ENCODE measurements at regions not wholly inside any gene's neighbourhood (a gene's known extent, or its start where the extent isn't known, plus 50 kb on each side); places are given as distances from the start of the nearest gene placed in this dataset.
"Not testable (repeated sequence)": the region's sequence is repeated elsewhere in the genome, so short reads cannot be mapped to it uniquely, and the experiment has no call there.

DNA sequence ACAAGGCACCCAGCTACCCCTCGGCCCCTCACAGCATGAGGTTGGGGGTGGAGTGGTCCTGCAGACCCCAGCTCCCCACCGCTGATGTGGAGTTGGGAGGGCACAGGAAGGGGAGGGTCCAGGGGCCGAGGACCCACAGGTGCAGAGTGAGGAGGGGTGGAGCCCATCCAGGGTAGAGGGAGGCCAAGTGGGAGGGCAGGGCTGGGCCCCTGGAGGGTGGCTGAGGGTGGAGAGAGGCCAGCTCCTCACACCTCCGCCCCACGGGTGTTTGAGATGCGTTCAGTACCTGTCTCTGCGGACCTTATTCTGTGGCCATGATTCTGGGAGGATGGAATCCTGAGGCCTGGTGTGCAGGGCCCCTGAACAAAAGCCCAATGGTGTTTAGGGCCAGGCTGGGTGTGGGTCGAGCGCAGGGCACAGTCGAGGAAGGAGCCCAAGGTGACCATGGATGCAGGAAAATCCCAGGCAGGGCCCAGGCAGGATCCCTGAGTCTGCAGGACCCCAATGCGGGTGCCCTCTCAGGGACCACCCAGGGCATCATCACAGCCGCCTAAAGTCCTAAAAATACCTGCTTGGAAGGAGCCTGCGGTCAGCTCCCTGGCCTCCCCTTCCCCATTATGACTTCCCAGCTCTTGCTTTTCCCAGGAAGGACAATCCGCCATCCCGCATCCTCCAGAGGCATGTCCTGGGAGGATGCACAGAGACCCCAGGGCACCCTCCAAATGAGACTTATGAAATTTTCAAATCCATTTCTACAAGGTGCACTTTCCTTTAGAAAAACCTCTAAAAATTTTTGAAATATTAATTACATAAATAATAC is 377.1 kb upstream of the SFSWAP start:
- DNase-seq (ENCODE audit: low read depth in 2 of 2, low spot score in 1 of 2), result no peak

DNA sequence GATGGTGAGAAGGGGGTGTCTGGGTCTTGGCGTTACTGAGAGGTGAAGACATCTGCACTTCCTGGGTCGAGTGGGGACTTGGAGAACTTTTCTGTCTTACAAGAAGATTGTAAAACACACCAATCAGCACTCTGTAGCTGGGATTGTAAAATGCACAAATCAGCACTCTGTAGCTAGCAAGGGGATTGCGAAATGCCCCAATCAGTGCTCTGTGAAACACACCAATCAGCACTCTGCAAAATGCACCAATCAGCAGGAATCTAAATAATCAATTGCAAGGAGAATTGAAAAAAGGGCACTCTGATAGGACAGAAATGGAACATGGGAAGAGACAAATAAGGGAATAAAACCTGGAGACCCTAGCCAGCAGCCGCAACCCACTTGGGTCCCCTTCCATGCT is 376.1 kb upstream of the SFSWAP start:
- no peak for DNase-seq (ENCODE audit: low read depth in 2 of 2, low spot score in 1 of 2)

DNA sequence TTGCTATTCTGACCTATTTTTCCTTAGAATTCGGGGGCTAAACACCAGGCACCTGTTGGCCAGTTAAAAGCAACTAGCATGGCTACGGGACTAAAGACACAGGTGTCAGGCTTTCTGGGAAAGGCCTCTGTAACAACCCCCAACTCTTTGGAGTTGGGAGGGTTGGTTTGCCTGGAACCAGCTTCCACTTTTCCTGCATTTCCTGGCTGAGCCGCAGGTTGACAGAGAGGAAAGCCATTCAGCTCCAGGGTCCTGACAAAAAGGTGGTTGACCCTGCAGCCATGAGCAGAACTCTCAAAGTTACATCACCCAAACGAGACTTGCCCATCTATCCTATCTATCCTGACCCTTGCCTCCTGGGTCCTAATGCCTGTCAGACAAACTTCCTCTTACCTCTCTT is 375.4 kb upstream of the SFSWAP start:
- no peak for DNase-seq (ENCODE audit: low read depth in 2 of 2, low spot score in 1 of 2)

DNA sequence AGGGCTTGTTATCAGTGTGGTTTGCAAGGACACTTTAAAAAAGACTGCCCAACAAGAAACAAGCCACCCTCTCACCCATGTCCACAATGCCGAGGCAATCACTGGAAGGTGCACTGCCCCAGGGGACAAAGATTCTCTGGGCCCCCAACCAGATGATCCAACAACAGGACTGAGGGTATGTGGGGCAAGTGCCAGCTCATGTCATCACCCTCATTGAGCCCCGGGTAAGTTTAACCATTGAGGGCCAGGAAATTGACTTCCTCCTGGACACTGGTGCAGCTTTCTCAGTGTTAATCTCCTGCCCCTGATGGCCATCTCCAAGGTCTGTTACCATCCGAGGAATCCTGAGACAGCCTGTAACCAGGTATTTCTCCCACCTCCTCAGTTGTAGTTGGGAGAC is 373.0 kb upstream of the SFSWAP start:
- not testable (repeated sequence) for DNase-seq (ENCODE audit: low read depth in 2 of 2, low spot score in 1 of 2)

DNA sequence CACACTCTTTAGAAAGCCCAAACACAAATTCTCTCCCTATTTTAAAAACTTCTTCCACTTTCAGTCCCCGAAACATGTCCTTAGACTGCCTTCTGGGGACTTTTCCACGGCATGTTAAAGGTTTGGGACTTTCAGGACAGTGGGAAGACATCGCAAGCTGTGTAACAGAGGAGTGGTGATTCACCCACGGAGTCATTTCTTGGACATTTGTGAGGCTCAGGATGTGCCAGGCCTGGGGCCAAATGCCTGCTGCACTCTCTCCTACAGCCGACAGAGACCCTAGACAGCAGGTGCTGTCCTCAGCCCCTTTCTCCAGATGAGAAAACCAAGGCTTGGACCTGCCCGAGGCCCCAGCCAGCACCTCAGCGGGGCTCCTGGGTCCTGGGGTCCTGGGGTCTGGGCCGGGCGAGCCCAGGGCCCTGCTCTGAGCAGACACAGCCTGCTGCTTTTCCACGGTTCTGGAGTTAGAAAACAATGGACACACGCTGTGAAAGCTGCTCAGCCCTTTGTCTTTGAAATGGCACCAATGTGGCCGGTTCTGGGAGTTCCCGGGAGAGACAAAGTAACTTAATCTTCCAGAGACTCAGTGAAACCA is 370.2 kb upstream of the SFSWAP start:
- no peak for DNase-seq (ENCODE audit: low read depth in 2 of 2, low spot score in 1 of 2)

DNA sequence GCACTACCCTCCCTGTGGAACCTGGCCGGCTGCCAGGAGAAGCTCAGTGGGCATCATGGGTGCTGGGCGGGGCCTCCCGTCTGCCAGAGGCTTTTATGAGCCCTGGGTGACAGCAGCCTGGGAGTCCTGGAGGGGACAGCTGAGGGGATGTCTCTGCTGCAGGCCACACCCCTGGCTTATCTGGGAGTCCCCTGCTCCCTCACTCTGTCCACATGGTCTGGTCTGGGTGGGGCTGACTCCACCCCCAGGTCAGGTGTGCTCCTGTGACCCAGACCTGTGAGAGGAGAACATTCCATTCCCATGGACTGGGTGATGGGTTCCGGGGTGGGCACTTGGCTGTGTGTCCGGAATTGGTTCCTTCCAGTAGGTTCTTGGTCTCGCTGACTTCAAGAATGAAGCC is 369.3 kb upstream of the SFSWAP start:
- DNase-seq (ENCODE audit: low read depth in 2 of 2, low spot score in 1 of 2), result not testable (repeated sequence)

DNA sequence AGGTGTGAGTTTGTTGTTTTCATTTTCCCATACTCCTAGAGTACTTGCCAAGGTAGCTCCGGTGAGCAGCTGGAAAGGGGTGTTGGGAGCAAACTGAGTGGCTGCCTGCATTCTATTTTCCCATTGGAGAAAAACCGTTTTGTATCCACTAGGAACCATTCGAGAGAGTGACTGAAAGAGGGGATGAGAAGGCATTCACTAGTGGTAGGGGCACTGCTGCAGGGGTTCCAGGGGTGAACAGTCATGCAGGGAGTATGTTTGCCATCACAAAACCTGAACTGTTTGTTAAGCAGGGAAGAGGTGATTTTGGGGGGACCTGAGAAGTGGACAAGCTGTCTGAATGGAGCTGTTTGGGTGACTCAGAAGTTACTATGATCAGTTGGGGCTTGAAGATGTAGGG is 367.5 kb upstream of the SFSWAP start:
- not testable (repeated sequence) for DNase-seq (ENCODE audit: low read depth in 2 of 2, low spot score in 1 of 2)

DNA sequence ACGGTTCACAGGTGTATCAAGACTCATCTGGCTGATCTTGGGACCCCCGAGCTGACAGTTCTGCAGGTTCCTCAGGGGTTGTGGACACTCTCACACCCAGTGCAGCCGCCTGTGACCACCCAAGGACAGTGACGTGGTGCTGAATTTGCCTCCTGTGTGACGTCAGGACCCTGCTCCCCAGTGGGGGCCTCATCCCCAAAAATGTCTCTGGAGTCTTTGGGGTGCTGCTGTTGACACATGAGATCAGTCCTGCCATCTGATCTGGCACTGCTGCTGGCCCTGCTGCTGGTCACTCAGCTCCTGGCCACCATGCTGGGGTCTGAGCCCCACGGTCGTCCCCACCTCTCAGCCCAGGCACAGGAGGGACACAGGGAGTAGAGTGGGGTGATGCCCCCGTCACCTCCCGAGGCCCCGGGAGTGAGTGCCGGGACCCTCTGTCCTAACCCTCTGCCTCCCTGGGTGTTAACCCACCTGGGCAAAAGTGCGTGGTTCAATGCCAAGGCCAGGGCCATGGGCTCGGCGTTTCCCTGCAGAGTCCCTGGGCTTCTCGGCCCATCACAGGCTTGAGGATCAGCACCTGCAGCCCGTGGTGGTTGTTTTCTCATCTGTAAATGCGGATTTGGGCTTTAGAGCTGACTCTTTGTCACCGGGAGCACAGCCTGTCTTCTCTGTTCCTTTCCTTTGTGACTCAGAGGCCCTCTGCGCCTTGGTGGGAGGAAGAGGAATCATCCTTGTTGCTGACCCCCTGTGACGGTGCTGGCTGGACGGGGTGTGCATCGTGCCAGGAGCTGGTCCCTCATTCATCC is 366.0 kb upstream of the SFSWAP start:
- not testable (repeated sequence) for DNase-seq (ENCODE audit: low read depth in 2 of 2, low spot score in 1 of 2)

DNA sequence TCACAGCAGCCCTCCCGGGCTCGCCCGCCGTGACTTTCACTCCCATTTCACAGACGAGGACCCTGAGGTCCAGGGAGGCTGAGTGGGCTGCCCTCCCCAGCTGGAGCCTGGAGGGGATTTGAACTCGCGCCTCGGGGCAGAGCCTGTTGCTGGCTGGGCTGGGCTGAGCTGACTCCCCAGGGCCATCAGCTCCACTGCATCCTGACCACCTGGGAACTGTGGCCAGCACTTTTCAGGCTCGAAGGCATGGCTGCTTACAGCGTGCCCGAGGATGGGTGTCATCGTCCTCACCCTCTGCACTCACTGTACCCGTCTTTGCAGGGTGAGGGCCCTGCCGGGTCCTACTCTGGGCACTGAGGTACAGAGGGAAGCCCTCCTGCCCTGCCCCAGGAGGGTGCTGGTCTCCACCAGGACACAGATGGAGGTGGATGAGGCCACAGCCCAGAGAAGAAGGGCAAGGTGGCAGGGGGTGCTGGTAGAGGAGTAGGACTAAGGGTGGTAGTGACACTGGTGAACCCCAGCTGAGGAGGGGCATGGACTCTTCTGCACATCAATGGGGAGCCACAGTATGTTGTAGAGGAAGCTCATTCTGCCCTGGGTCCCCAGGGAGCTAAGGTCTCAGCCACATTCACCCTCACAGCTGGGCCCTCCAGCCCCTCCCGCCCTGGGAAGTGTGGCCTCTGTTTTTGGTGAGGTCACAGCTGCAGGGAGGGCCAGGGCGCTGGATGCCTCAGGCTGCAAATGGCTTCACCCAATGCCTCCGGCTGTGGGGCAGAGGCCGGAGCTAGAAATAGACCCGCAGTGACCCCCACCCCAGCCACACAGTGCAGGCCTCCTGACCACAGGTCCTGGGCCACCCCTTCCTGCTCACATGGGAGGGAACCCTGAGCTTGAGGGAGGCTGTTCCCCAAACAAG is 365.1 kb upstream of the SFSWAP start:
- no peak for DNase-seq (ENCODE audit: low read depth in 2 of 2, low spot score in 1 of 2)

DNA sequence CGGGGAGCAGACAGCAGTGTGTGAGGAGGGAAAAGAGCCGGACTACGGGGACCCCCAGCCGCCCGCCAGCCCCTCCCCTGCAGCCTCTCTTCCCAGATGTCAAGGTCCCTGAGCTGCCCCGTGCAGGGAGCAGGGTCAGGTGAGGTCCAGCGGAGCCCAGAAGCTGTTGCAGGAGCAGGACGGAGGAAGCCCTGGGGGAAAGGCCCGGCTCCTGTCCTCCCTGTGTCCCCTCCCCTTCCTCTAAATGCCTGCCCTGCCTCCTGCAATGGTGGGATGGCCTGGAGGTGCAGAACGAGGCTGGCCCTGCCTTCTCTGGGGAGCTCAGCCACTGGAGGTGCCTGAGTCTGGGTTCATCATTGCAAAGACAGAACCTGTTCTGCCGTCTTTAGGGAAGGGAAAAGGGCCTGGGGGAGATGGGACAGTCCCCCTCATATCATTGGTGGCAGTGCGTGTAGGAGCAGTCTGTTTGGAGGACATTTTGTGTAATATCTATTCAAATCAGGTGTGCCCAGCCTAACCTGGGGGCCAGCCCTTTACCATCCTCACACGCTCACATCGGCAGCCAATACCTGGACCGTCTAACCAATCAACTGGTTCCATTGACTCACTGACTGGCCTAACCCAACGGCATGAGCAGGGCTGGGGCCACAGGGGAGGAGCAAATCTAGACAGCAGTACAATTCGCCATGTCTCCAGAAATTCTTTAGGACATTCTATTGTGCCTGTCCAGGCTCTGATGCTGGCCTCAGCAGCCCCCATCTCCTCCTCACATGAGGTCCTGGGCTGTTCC is 364.1 kb upstream of the SFSWAP start:
- no peak for DNase-seq (ENCODE audit: low read depth in 2 of 2, low spot score in 1 of 2)

DNA sequence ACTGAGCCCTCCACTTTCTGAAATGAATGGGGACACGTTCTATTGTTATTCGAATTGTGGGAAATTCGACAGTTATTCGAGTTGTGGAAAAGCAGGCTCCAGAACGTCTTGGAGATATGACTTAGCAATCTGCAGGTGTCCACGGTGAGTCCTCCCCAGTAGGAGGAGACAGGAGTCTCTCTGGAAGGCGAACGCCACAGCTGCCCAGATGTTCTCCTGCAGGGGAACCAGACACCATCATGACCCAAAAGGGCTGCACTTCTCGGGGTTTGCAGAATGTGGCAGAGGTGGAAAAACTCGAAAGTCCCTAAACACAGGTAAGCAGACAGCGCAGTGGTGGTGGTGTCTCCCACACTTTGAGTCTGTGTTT is 363.6 kb upstream of the SFSWAP start:
- DNase-seq (ENCODE audit: low read depth in 2 of 2, low spot score in 1 of 2), result no peak

DNA sequence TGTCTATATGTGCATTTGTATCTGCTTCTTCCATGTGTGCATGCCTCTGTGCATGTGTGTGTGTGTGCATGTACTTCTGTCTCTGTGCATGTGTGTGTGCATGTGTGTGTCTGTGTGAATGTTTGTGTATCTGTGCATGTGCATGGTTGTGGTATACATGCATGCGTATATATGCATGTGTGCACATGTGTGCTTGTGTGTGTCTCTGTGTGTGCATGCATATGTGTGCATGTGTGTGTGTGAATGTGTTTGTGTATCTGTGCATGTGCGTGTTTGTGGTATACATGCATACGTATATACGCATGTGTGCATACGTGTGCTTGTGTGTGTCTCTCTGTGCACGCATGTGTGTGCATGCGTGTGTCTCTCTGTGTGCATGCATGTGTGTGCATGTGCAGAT is 363.2 kb upstream of the SFSWAP start:
- no peak for DNase-seq (ENCODE audit: low read depth in 2 of 2, low spot score in 1 of 2)

DNA sequence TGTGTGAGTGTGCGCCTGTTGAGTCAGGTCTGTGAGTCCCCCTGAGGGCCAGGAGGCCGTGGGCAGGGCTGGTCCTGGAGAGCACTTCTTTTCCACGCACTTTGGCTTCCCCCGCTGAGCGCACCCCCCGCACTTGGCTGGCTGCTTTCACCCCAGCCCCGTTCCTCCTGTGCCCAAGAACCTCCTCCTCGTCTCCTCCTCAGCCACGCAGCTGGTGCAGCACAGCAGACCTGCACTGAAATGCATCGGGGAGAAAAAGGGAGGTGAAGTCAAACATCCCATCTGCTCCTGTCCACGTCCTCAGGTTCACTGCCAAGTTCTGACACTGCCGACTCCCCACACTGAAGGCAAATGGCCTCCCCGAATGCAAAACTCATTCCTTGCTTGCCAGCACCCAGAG is 362.7 kb upstream of the SFSWAP start:
- DNase-seq (ENCODE audit: low read depth in 2 of 2, low spot score in 1 of 2), result no peak

DNA sequence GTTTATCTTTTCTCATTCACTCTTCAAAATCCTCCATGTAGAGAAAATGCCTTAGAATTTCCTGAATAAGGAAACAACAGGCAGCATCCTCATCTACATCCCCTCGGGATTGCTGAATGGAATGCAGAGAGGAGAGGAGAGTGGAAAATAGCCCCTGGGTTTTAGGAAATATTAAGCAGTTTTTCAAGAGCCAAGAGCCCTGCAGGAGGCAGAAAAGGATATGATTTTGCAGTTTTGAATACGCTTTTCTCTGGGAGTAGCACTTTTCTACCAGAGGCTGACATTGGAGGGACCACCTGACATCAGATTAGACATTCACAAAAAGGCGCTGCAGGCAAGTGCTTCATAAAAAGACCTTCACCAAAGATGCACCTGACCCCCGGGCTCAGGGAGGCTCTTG is 362.2 kb upstream of the SFSWAP start:
- DNase-seq (ENCODE audit: low read depth in 2 of 2, low spot score in 1 of 2), result no peak

DNA sequence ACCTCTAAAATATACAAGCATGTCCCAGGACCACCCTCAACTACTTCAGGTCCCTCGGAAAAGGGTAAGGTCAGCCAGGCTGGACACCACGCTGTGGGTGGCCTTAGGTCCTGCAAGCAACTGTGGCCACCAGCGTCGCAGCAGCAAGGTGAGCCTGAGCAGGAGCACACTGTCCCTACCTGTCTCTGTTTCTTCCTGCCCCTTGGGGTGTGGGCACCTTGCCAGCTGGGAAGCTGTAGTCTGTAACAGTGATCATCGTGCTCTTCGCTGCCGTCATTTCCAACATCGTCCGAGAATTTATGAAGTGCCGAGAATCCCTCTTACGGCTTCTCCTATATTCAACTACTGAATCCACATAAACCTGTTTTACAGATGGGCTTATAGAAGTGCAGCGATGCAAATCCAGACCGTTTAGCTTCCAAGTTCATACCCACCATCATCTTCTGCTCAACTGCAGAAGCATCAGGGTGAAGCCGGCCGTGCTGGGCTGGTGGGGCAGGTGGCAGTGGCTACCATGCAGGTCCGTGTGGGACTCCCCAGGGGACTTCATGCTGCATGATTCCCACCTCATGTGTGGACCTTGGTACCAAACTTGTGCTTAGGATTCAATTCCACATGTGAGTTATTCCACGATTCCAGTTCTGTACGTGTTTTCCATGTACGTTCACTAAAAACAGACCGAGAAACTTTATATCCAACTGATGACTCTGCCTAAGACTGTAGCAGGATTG is 361.3 kb upstream of the SFSWAP start:
- DNase-seq (ENCODE audit: low read depth in 2 of 2, low spot score in 1 of 2), result no peak

DNA sequence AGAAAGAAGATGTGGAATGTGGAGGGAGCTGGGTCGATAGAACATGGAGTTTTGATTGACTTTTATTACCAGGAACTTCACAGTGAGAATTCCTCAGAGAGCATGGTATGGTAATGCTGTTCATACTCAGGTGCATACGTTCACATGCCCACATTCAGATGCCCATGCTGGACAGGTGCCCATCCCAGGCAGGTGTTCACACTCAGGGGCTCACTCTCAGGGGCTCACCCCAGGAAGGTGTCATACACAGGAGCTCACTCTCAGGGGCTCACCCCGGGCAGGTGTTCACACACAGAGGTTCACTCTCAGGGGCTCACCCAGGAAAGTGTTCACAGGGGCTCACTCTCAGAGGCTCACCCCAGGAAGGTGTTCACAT is 360.0 kb upstream of the SFSWAP start:
- no peak for DNase-seq (ENCODE audit: low read depth in 2 of 2, low spot score in 1 of 2)

DNA sequence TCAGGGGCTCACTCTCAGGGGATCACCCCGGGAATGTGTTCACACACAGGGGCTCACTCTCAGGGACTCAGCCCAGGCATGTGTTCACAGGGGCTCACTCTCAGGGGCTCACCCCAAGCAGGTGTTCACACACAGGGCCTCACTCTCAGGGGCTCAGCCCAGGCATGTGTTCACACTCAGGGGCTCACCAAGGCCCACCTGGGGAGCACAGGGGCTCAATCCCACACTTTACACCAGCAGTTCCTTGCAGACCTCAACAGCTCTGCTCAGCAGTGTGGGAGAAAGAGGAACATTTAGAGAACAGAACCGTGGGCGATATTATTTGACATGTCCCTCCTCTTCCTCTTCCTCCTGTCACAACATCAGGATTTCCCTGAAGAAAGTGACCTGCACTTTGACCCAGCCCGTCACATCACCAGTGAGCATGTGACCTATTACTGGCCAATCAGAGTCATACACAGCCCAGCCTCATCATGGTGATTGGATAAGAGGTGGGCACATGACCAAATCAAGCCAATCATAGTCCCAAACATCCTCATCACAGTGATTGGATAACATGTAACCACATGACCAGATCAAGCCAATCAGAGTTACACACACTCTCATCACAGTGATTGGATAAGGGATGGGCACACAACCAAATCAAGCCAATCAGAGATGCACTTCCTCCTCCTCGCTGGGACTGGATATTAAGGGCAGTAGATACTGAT is 359.4 kb upstream of the SFSWAP start:
- DNase-seq (ENCODE audit: low read depth in 2 of 2, low spot score in 1 of 2), result no peak

DNA sequence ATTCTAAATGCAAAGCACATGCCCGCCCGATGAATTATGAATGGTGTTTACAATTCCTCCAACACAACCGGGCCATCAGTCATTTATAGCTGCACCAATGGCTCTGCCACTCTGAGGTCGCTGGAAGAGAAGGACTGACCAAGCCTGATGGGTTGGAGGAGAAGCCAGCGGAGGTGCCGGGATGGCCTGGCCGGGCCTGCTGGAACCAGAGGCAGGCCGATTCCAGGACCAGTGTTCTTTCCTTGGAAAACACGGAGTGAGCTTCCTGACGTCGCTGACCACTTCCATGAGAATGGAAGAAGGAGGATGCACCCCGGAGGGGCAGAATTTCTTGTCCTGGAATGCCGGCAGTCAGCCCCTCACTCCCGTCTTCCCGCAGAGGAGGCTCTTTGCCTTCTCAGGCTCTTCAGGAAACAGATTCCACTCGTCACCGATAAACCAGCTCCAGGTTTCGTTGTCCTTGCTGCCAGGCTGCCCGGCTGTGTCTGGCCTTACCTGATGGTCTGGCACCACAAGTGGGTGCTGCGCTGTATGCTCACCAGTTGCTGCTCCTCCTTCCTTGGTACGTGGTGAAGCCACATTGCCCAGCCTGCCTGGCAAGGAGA is 358.5 kb upstream of the SFSWAP start:
- no peak for DNase-seq (ENCODE audit: low read depth in 2 of 2, low spot score in 1 of 2)

DNA sequence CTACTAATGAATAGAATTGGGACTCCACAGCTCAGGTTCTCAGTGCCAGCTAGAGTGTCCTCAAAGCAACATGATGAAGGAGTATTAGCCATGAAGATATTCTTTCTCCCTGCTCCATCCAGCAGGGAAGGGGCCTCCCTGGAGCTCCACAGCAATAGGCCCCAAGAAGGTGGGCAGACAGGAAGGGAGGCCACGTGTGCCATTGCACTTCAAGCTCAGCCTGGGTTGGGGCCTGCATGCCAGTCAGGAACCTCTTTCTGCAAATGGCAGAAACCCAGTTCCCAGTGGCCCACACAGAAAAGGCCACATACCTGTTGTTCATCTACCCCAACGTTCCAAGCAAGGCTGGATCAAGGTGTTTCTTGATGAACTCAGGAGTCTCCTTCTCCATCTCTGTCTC is 357.5 kb upstream of the SFSWAP start:
- DNase-seq (ENCODE audit: low read depth in 2 of 2, low spot score in 1 of 2), result no peak
